NCI-H2107 (cell line): ENCODE measurements at regions not wholly inside any gene's neighbourhood (a gene's known extent, or its start where the extent isn't known, plus 50 kb on each side); places are given as distances from the start of the nearest gene placed in this dataset.
"Not testable (repeated sequence)": the region's sequence is repeated elsewhere in the genome, so short reads cannot be mapped to it uniquely, and the experiment has no call there.

ENCODE experiments used
- DNase-seq: peaks from one replicate; lab custom pipeline; 2025; lab: John Stamatoyannopoulos, UW

DNA sequence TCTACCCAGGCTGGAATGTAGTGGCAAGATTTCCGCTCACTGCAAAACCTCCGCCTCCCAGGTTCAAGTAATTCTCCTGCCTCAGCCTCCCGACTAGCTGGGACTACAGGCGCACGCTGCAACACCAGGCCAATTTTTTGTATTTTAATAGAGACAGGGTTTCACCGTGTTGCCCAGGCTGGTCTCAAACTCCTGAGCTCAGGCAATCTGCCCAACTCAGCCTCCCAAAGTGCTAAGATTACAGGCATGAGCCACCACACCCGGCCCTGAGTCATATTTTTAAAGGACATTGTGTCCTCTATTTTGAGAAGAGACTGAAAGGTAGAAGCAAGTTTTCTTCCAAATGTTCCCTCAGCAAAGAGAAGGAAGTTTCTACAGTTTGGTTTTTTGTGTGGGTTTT is 227.1 kb downstream of the KCTD12 start:
- DNase-seq, result not testable (repeated sequence)

DNA sequence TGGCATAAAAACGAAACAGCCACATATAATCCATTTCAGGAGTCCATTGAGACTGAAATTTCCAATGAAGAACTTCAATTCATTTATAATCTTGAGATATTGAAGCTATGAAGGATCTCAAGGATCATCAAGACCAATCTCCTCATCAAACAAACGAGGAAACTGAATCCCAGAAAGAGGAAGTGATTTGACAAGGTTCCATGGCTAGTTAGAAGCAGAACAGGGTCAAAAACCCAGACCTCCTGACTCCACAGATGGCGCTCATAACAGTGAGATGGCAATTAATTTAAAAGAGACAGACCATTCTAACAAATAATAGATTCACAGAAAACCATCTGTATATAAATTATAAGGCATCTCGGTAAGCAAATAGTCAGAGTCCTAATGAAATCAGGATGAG is 229.7 kb downstream of the KCTD12 start:
- DNase-seq, result no peak

DNA sequence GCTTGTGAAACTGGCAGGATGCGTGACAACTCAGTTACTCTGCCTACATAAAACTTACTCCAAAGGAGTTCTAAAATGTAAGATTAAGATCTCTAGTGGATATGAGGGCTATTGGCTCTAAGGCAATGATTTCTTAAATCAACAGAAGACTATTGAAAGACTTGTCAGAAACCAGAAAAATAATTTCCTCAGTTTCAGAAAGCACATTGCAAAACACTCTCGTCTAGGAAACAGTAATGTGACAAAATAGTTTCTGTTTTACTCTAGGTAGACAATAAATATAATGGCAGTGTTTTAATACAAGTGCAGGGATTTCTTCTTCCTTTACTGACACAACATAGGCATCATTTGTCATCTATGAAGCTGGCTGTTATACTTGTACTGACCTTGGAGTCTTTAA is 230.1 kb downstream of the KCTD12 start:
- DNase-seq, result no peak

DNA sequence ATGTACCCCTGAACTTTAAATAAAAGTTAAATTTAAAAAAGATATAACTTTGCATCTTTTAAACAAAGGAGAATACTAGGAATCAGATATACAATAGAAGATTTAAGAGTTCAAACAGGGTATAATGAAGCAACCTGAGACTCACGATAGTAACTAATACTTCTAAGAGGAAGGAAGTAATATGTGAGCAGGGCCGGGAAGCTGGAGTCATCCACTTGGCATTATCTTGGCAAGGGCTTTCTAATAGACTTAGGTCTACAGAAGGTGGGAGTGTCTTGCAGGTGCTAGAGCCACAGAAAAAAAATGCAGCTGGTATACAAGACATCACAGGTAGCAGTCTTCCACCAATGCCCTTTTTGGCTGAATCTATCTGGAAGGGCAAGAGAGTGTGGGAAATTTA is 231.9 kb downstream of the KCTD12 start:
- no peak for DNase-seq

DNA sequence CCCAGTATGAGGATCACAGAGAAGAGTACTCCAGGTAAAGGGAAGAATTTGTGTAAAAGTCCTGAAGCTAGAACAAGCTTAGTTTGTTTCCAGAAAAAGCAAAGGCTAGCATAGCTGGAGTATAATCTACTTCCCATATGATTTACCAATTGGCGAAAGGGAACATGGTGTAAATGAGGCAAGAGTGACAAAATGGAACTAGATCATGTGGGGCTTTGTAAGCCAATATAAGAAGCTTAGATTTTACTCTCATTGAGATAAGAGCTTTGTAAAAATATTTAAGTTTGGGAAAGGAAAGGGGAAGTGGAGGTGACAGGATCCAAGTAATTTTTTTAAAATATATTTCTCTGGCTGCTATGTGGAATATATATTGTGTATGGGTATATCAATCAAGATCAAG is 234.9 kb downstream of the KCTD12 start:
- DNase-seq, result no peak

DNA sequence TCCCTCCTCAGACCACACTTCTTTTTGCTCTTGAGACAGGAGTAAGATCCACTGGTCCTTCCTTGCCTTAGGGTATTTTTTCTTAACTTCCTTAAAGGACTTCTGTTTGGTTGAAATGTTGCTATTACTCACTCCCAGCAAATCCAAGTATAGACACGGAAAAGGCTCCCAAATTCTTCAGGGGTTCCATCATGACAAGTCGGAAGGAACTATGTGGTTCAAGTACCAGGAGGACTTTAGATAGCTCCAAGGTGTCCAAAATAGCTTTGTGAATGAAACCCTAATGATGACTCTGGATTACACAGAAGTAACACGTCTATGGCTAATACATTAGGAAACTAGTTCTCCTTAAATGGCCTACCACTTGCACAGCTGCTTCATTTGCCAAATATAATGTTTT is 238.7 kb downstream of the KCTD12 start:
- no peak for DNase-seq

DNA sequence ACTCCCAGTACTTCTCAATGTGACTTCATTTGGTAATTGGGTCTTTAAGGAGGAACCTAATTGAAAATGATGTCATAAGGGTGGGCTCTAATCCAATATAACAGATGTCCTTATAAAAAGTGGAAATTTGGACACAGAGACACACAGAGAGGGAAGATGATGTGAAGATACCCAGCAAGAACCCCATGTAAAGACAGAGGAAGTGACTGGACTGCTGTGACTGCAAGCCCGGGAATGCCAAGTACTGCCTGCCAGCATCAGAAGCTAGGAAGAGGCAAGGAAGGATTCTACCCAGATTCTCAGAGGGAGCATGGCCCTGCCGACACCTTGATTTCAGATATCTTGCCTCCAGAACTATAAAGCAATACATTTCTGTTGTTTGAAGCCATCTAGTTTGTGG is 239.3 kb downstream of the KCTD12 start:
- no peak for DNase-seq

DNA sequence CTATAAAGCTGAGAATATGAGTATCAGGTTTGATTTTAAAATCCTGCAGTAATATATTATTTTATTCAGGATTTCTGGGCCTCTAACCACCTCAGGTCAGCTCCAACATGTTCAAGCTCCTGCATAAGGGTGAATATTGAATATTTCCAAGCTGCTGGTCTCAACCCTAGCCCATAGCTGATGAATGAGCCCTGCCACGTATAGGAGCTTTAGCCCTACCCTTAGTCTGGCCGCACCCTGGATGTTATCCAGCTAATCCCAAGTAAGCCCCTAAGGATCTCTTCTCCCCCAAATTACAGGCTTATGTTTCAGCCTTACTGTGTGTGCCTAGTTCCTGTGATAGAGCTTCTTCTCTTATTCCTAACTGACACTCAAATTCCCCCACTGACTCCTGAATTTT is 240.6 kb downstream of the KCTD12 start:
- DNase-seq, result no peak

DNA sequence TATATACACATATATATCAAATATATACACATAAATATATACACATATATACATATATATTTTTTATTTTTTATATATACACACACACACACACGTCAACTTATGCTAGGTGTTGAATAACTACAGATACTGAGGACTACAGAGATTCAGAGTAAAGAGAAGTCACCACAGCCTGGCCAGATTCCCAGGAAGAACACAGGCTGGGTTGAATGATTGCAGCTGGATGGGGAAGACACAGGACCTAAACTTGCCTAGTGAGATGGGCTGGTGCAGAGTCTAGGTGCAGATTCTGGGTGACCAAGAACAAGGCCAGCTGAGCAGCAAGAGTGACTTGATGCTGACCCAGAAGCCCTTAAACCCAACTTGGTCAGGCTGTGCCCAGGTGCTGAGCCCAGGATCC is 241.3 kb downstream of the KCTD12 start:
- no peak for DNase-seq

DNA sequence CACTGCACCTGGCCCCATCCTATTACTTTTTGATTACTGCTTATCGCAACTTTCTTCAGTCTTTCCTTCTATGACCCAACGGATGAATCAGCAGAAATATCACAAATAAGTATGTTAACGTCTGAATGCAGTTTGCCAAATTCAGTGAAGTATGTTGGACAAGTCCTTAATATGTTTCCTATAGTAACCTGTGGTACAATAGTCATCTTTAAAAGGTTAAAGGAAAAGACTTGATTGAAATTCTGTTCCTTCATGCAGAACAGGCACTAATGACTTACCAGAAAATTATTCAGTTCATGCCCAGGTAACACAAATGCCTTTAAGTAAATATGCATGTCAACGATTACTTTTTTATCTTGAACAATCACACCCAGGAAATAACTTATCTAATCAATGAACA is 242.6 kb downstream of the KCTD12 start:
- DNase-seq, result no peak

DNA sequence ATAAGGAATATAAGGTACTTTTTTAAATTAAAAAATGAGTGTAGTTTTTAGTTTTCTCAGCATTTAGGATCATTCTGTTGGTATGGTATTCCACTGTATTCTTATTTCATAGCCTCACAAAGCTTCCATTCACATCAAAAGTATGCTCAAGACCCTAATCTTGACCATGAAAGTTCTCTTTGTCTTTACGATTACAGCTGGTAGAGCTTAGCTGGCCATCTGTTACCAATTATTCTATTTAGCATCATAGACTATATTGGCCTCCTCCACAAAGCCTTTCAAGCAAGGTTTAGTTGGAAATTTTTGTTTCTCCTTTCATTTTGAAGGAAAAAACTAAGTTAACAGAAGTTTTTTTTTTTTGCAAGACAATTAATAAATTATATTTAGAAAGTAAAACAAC is 245.1 kb downstream of the KCTD12 start:
- DNase-seq, result no peak

DNA sequence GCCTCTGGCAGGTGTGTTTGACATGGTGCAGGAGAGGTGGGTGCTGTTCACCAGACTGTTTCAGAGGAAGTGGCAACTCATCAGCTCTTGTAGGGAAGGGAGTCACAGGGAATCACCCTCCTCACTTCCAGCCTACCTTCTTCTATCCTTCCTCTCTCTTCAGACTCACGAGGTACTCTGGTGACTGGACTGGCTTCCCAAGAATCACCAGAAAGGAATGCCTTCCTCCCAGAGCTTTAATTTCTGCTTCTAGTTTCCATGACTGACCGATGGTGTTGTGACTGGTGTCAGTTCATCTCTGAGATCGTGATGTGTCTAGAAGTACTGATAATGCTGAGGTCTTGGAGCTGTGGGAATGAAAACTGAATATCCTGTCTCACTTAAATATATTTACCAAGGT is 247.3 kb downstream of the KCTD12 start:
- no peak for DNase-seq

DNA sequence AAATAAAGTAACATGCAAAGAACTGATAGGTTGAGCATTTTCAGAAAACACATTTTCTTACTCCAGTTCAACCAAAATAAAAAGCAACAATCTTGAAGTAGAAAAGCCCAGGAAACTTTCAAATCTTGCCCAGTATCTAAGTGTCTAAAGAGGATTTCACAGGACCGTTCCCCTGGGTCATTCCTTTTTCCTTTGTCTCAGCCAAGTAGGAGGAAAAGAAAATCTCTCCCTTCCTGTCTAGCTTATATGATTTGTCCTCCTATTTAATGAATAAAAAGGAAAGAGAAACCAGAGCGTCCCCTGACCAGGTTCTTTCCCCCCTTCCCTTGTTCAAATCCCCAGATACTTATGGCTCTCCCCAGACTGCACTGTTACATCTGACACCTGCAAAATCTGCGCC is 248.0 kb downstream of the KCTD12 start:
- DNase-seq, result no peak

DNA sequence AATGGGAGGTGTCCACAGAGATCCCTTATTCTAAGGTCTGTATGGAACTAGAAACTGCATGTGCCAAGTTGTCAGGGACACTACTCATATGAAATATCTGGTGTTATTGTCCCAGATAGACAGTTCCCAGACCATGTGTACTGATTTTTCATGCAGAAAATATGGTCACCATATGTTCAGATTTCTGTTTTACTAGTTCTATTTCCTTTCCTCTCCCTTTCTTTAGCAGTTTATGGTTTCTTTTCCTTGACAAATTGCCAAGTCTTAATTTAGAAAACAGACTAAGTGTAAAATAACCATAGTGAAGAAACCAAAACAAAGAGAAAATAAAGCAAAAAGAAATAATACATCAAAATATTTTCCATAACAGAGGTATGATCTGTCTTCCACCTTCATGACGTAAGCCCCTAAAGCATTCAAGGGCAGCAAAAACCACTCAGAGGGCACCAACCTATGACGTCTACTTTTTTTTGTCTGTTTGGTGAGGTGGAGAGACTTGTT is 248.5 kb downstream of the KCTD12 start:
- no peak for DNase-seq

DNA sequence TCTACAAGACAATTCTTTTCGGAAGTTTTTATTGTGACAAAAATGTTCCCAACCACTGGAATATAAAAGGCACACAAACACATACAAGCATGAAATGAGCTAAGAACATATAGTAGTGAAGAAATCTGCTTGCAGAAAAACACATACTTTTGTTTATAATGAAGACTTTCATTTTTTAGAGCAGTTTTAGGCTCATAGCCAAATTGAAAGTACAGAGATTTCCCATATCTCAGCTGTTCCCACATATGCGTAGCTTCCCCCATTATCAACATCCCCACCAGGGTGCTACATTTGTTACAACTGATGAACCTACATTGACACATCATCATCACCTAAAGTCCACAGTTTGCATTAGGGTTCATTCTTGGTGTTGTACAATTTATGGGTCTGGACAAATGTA is 249.4 kb downstream of the KCTD12 start:
- DNase-seq, result no peak

DNA sequence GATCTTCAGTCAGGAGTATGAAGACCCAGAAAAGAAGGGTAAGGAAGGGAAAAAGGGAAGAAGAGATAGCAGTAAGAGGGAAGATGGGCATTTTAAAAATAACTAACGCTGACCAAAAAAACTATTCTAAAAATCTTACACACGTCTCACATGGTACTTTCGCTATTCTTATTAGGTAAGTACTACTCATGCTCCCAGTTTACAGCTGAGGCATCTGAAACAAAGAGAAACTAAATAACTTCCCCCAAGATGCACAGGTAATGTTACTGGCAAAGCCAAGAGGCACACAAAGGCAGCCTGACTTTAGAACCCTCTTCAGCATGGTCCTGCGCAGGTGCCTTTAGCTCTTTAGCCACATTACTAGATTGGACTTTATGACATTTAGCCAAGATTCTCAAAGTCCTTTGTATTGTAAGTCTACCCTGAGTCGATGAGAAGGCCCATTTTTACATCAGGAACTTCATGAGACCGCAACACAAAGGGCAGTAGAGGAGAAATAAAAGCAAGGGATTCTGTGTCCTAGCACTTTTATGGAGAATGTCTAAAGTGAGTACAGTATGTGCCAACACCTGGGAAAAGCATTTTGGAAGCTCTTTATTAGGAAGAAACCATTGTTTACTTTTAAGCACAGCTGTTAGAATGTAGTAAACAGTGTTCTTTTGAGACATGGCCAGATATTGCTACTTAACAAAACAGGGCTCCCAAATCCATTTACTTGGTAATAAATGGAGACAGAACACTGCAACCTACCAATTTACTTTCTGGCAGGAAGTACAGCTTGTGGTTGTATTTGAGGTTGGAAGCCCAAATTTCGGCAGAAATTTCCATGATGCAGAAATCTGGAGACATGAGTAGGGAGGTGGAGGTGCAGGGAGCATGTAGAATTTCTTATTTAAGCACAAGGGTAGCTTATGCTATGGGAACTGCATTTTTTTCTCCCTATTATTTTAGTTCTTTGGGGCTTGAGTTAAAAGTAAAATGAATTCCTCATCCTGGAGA is 250.7 kb downstream of the KCTD12 start:
- DNase-seq, result no peak

DNA sequence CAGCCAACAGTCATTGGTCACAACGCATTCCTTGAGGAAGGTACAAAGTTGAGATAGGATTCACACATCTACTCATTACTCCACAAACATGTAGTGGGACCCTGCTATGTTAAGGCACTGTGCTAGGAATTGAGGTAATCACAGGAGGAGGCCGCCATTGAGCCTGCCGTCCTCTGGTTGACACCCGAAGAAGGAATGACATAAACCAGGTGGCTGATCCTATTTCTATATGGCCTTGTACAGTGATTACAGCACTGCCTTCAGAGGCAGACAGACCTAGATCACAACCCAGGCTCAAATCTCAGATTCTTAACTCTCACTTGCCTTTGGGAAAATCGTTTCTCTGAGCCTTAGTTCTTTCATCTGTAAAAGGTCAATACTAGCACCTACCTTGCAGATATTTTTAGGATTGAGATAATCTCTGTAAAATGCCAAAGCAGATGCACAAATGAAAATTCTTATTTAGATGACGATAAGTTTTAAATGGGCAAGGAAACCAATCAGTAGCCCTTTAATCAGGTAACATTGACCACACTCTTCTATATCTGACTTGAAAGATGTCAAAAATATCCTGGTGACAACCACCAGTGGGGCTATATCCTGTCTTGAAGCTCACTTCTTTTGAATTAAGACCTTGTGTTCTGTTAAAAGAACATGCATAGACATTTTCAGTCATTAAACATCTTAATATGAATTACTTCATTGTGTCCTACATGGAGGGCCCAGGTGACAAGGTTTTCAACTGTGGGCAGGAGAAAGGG is 251.6 kb downstream of the KCTD12 start:
- DNase-seq, result no peak

DNA sequence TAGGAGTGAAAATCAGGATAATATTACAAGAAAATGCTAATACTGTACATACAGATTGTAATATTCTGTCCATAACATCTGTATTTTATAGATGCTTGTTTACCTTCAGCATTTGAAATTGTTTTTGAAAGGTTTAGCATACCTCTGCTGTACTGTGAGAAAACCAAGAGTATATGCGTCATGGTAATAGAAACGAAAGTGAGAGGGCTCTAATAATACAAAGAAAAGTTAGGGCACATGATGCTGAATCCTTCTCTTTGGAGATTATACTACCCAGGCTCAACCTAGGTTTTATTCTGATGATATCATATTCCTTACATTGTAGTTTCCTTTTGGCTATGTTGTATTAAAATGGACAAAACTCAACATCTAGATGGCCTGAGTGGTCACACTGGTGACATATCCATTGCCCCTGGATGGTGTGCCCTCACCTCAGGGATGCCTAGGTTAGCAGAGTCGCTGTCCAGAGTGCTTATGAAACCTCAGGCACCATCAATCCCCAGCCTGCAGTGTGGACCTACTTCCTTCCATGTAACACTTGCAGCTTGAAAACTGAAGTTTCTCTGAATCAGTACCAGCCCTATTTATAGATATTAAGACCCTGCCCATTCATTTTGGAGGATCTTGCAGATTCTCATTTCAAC is 253.7 kb downstream of the KCTD12 start:
- DNase-seq, result no peak

DNA sequence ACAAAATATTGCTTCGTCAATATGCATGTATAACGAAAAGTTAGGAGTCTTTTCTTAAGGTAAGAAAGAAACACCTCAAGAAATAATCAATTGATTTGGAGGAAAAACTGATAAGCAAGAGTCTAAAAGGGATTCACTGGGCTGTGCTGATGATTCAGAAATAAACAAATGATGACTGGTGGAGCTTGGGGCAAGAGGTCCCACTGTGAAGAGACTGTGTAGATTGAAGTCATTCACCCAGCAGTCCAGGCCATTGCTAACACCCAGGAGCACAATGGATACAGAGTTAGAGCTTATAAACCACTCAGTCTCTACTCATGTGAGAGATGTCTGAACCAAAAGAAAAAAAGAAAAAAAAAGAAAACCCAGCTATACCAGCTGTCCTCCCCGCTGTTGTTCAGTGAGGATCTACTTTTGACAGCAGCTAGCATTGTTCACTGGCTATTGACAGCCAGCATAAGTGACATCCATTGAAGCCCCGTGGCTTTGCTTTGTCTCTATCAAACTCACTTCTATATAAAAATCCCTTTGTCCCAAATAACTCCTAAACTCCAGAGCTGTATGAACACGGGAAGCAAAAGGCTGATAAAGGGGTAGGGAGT is 255.5 kb downstream of the KCTD12 start:
- DNase-seq, result no peak

DNA sequence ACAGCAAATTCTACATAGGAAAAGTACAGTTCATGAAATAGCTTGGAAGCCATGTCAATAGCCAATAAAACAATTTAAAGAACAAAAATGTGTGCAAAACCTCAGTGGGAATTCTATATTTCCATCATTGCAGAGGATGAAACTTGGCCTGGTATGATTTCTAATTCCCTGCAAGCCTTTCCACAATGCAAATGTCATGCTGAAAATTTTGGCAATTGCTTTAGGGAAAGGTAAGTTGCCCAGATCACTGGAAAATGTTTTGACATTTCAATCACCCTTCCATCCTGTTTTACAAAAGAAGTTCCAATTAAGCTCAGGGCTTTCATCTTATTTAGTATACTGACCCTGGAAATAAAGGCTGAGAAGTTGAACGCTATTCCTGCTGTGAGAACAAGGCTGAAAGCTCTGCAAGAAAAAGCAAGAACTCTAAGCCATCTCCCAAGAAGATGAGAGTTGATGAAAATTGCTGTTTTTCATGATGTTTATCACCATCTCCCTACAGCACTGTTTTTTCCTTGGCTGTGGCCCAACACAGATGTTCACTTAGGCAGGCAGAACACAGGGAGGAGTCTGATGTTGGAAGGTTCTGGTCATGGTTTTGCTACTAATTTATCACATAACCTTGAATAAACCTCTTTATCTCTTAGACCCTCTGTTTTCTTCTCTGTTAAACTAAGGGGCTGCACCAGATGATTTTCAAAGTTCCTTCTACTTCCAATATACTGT is 263.7 kb downstream of the KCTD12 start:
- DNase-seq, result no peak

DNA sequence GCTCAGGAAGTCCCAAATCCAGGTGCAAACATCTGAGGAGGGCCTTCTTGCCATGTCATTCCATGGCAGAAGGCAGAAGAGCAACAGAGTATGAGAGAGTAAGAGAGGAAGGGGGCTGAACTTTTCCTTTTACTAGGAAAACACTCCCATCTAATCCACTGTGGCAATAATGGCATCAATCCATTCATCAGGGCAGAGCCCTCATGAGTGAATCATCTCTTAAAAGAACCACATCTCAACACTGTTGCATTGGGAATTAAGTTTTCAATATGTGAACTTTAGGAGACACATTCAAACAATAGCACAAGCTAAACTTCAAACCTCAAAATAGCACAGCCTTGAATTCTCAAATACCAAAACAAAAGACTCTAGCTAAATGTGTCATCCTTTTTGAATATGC is 264.5 kb downstream of the KCTD12 start:
- no peak for DNase-seq
